ENCODE measurements at regions not wholly inside any gene's neighbourhood (a gene's known extent, or its start where the extent isn't known, plus 50 kb on each side); places are given as distances from the start of the nearest gene placed in this dataset.

DNA sequence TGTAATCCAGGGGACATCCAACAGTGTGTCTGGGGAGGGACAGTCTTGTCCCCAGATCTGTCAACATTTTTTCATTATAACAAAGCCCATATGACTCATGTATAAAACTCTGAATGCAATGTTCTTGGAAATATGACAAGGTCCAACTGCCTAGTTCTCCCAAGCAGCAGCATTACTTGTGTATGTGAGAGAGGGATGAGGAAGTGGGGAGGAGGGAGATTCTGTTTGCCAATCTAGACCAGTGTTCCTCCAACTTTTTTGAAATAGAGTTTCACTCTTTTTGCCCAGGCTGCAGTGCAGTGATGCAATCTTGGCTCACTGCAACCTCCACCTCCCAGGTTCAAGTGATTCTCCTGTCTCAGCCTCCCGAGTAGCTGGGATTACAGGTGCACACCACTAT lies 394.8 kb downstream of the DHX35 start:
- no peak for TF ChIP-seq CTCF (IDR thresholded peaks at IDR 0.05; ENCODE audit: insufficient read depth, low read length, poor library complexity, severe bottlenecking)
- DNase-seq (ENCODE audit: low read depth) = no peak
- H3K4me3 ChIP-seq (ENCODE audit: low read depth, low read length) = no peak overlapping the region
- H3K27me3 ChIP-seq (ENCODE audit: control insufficient read depth, insufficient read depth, low read length) = no peaks in the 10 kb centered on the region
- H3K36me3 ChIP-seq (ENCODE audit: control insufficient read depth, insufficient read depth, low read length) = no peaks in the 10 kb centered on the region

GRCh38 chr20:39349240-39349639 lies 387.1 kb downstream of the DHX35 start:
- no peak for DNase-seq (ENCODE audit: low read depth)
- H3K27me3 ChIP-seq (ENCODE audit: control insufficient read depth, insufficient read depth, low read length) = no peaks in the 10 kb centered on the region
- H3K4me3 ChIP-seq (ENCODE audit: low read depth, low read length) = no peak overlapping the region
- TF ChIP-seq CTCF (IDR thresholded peaks at IDR 0.05; ENCODE audit: insufficient read depth, low read length, poor library complexity, severe bottlenecking) = no peak
- no peaks in the 10 kb centered on the region for H3K36me3 ChIP-seq (ENCODE audit: control insufficient read depth, insufficient read depth, low read length)

GRCh38 chr20:39347626-39348025 lies 385.5 kb downstream of the DHX35 start:
- H3K4me3 ChIP-seq (ENCODE audit: low read depth, low read length) = no peak overlapping the region
- H3K36me3 ChIP-seq (ENCODE audit: control insufficient read depth, insufficient read depth, low read length) = no peaks in the 10 kb centered on the region
- DNase-seq (ENCODE audit: low read depth) = no peak
- TF ChIP-seq CTCF (IDR thresholded peaks at IDR 0.05; ENCODE audit: insufficient read depth, low read length, poor library complexity, severe bottlenecking) = no peak
- H3K27me3 ChIP-seq (ENCODE audit: control insufficient read depth, insufficient read depth, low read length) = no peaks in the 10 kb centered on the region

DNA sequence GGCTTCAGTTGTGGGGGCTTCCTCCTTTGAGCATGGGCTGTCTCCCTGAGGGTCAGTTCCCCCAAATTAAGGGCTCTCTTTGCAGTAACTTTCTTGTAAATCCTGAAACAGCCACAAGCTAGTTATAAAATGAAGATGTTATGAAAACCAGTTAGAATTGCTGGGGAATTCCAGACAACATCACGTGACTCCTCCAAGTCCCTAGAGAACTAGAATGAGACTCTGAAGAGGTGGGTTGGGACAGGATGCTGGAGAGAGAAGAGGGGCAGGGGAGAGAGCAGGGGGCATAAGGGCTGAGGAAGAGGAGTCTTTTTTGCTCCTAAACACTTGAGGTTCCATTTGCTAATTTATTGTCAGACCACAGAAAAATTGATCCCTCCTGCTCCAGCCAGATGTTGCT lies 380.3 kb downstream of the DHX35 start:
- H3K4me3 ChIP-seq (ENCODE audit: low read depth, low read length) = no peak overlapping the region
- H3K27me3 ChIP-seq (ENCODE audit: control insufficient read depth, insufficient read depth, low read length) = no peaks in the 10 kb centered on the region
- no peak for TF ChIP-seq CTCF (IDR thresholded peaks at IDR 0.05; ENCODE audit: insufficient read depth, low read length, poor library complexity, severe bottlenecking)
- DNase-seq (ENCODE audit: low read depth) = no peak
- H3K36me3 ChIP-seq (ENCODE audit: control insufficient read depth, insufficient read depth, low read length) = no peaks in the 10 kb centered on the region

DNA sequence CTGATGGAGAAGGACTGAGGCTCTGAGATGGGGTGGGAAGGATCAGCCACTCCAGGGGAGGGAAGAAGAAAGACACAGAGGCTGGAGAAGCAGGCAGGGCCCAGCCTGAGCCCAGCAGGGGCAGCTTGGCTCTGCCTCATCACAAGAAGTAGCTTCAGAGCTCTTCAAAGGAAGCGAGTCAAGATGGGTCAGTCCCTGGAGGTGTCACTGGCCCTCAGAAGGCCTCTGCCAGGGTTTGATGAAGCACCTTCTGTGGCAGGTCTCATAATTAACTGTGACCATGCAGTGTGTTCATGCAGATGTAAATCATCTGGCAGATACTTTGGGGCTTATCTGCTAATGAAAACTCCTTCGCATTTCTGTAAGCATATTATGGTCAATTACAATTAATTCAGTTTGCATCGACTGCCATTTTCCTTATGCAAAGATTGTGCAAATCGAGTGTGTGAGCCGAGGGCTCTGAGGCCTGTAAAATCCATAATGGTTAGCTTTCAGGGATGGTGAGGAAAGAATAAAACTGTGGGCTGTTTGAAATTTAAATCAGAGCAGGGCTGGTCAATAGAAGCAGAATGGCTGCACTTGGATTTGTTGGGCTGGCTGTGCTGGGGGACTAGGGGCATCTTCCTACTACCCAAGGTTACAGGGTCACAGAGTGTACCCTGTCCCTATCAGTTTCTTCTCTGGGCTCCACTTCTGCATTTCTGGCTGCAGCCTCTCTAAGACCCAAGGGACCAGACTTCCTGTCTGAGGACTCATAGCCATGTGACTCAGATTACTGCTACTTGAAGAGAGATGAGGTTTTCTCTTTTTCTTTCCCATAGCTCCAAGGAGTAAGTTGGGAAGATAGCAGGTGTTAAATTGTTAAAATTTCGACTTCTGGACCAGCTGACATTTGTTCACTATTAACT lies 376.6 kb downstream of the DHX35 start:
- Histone ChIP-seq H3K27me3 (ENCODE audit: control insufficient read depth, insufficient read depth, low read length) (no peaks in the 10 kb centered on the region), H3K36me3 (ENCODE audit: control insufficient read depth, insufficient read depth, low read length) (no peaks in the 10 kb centered on the region), H3K4me3 (ENCODE audit: low read depth, low read length) (no peak overlapping the region)
- DNase-seq (ENCODE audit: low read depth) = no peak
- no peak for TF ChIP-seq CTCF (IDR thresholded peaks at IDR 0.05; ENCODE audit: insufficient read depth, low read length, poor library complexity, severe bottlenecking)

DNA sequence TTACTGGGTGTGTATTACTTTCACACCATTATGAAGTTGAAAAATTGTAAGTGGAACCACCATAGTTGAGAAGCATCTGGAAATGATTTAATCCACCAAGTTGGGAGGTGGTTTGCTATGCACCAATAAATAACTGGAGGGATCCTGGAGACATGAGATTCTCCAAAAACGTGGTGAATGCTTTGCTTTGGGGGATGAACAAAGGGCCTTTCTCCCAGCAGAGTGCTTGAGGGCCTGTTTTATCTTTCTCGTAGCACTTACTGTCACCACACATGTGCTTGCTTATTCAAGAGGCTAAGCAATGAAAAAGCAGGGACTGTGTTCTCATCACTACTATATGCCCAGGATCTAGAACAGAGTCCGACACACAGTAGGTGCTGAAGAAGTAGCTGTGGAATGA lies 371.1 kb downstream of the DHX35 start:
- TF ChIP-seq CTCF (IDR thresholded peaks at IDR 0.05; ENCODE audit: insufficient read depth, low read length, poor library complexity, severe bottlenecking) = no peak
- Histone ChIP-seq H3K27me3 (ENCODE audit: control insufficient read depth, insufficient read depth, low read length) (no peaks in the 10 kb centered on the region), H3K36me3 (ENCODE audit: control insufficient read depth, insufficient read depth, low read length) (no peaks in the 10 kb centered on the region), H3K4me3 (ENCODE audit: low read depth, low read length) (no peak overlapping the region)
- no peak for DNase-seq (ENCODE audit: low read depth)

Measured in kidney epithelial cell (primary cell).